Skeletal muscle satellite cell (primary cell): ENCODE measurements at regions not wholly inside any gene's neighbourhood (a gene's known extent, or its start where the extent isn't known, plus 50 kb on each side); places are given as distances from the start of the nearest gene placed in this dataset. TPM values are rescaled to one million over a fixed set of nuclear protein-coding genes. Genes with fewer than 3 reads are reported as not detected.
"Not testable (repeated sequence)": the region's sequence is repeated elsewhere in the genome, so short reads cannot be mapped to it uniquely, and the experiment has no call there.

Experiments
- H3K27me3 ChIP-seq: 2 replicates; pipeline ENCODE4 v1.7.0; 2013; ENCODE audit warnings: low read length; ENCODE audit not compliant: control insufficient read depth, insufficient read depth
- H3K36me3 ChIP-seq: 2 replicates; pipeline ENCODE4 v1.7.0; 2013; ENCODE audit warnings: mild to moderate bottlenecking, control low read depth, low read length; ENCODE audit not compliant: insufficient read depth
- H3K4me1 ChIP-seq: 2 replicates; pipeline ENCODE4 v1.7.0; 2013; ENCODE audit warnings: low read length; ENCODE audit not compliant: control insufficient read depth, insufficient read depth
- H3K4me2 ChIP-seq: 2 replicates; pipeline ENCODE4 v1.7.0; 2013; ENCODE audit warnings: mild to moderate bottlenecking, low read length
- H3K4me3 ChIP-seq: 2 replicates; pipeline ENCODE4 v1.7.0; 2013; ENCODE audit warnings: low read length
- H3K9ac ChIP-seq: 2 replicates; pipeline ENCODE4 v1.7.0; 2013; ENCODE audit warnings: mild to moderate bottlenecking, low read depth, low read length, moderate library complexity
- H3K9me3 ChIP-seq: replicated peaks from 2 replicates; pipeline ENCODE4 v1.7.0; 2013; ENCODE audit warnings: mild to moderate bottlenecking, control low read depth, low read length
- small RNA-seq: library from RNA; depleted of rRNA; stranded (forward); fragments of <200 nt; gene quantifications from one replicate; pipeline ENCODE3, GENCODE V24; 2012

- not testable (repeated sequence) for H3K9ac ChIP-seq, H3K9me3 ChIP-seq, H3K4me1 ChIP-seq, H3K4me2 ChIP-seq, H3K27me3 ChIP-seq, H3K36me3 ChIP-seq, H3K4me3 ChIP-seq
Observed at GRCh38 chr5:174648618-174649017, 75.8 kb upstream of the MSX2 start.

- H3K4me2 ChIP-seq, result no peak overlapping the region
- no peak overlapping the region for H3K4me3 ChIP-seq
- no peaks in the 10 kb centered on the region for H3K36me3 ChIP-seq
- H3K4me1 ChIP-seq, result no peaks in the 10 kb centered on the region
- H3K27me3 ChIP-seq, result no peaks in the 10 kb centered on the region
- no peak overlapping the region for H3K9ac ChIP-seq
- peaks cover 3% of the 10 kb centered on the region for H3K9me3 ChIP-seq
Observed at GRCh38 chr5:174649391-174649790, 75.0 kb upstream of the MSX2 start.

DNA sequence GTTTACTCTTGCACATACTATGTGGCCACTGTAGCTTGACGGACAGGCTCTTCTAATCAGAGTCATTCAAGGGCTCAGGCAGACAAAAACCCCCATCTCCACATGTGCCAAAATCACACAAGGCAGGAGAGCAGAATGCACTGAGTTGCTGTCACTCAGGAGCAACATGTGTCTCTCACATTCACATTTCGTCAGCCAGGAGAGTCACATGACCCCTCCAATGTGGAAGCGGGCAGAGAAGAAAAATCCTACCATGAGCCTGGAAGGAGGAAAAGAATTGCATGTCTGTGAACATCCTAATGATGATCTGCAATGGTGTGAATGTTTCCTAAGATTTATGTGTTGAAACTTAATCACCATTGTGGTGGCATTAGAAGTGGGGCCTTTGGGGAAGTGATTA, 69.9 kb upstream of the MSX2 start:
- Histone ChIP-seq H3K4me3 (no peak overlapping the region), H3K4me1 (no peaks in the 10 kb centered on the region), H3K9me3 (peaks cover 3% of the 10 kb centered on the region), H3K9ac (no peak overlapping the region), H3K27me3 (no peaks in the 10 kb centered on the region), H3K36me3 (no peaks in the 10 kb centered on the region), H3K4me2 (no peak overlapping the region)

GRCh38 chr5:174655351-174655750, 69.0 kb upstream of the MSX2 start:
- Histone ChIP-seq H3K9ac (no peak overlapping the region), H3K9me3 (peaks cover 3% of the 10 kb centered on the region), H3K4me3 (no peak overlapping the region), H3K27me3 (no peaks in the 10 kb centered on the region), H3K4me1 (no peaks in the 10 kb centered on the region), H3K4me2 (no peak overlapping the region), H3K36me3 (no peaks in the 10 kb centered on the region)

DNA sequence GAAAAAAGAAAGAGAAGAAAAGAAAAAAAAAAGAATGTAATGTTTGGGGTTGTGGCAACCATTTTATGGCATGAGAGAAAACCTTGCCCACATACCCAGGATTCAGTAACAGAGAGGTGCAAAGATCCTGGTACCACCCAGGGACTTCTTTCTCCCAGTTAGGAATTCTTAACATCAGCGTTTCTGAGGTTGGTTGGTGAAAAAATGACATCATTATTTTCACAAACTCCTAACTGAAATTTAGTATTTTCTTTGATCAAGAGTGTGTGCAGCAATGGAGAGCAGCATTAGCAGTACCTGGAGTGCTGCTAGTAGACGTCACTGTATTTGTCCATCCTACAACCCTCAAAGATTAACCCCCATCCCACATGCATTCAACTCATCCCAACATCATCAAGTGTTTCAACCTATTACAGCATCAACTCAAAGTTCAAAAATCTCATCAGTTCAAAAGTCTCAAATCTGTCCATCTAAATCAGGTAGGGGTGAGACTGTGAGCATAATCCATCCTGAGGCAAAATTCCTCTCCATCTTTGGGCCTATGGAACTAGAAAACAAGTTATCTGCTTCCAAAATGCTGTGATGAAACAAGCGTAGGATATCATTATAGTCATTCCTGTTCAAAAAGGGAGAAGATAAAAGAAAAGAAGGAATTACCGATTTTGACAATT, 60.1 kb upstream of the MSX2 start:
- no peaks in the 10 kb centered on the region for H3K9me3 ChIP-seq
- H3K4me3 ChIP-seq, result no peak overlapping the region
- no peak overlapping the region for H3K9ac ChIP-seq
- no peaks in the 10 kb centered on the region for H3K27me3 ChIP-seq
- no peaks in the 10 kb centered on the region for H3K4me1 ChIP-seq
- H3K4me2 ChIP-seq, result no peak overlapping the region
- no peaks in the 10 kb centered on the region for H3K36me3 ChIP-seq

DNA sequence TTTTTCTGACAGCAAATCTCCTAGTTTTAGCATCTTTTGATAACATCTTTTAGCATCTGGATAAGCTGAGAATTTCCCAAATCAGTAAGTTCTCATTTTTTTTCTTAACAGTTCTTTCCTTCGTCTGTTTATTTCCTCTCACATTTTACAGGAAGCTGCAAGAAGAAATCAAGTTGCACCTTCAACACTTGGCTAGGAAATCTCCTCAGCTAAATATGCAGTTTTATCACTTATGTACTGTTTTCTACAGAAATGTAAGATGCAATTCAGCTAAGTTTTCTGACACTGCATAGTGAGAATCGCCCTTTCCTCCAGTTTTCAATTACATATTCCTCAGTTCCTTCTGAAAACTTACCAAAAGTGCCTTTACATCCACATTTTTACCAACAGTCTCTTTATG, 59.0 kb upstream of the MSX2 start:
- H3K4me2 ChIP-seq, result no peak overlapping the region
- no peaks in the 10 kb centered on the region for H3K9me3 ChIP-seq
- no peaks in the 10 kb centered on the region for H3K36me3 ChIP-seq
- no peaks in the 10 kb centered on the region for H3K27me3 ChIP-seq
- no peak overlapping the region for H3K4me3 ChIP-seq
- H3K9ac ChIP-seq, result no peak overlapping the region
- no peaks in the 10 kb centered on the region for H3K4me1 ChIP-seq

- H3K27me3 ChIP-seq, result no peaks in the 10 kb centered on the region
- H3K4me3 ChIP-seq, result no peak overlapping the region
Observed at GRCh38 chr5:174667526-174667925, 56.9 kb upstream of the MSX2 start.

DNA sequence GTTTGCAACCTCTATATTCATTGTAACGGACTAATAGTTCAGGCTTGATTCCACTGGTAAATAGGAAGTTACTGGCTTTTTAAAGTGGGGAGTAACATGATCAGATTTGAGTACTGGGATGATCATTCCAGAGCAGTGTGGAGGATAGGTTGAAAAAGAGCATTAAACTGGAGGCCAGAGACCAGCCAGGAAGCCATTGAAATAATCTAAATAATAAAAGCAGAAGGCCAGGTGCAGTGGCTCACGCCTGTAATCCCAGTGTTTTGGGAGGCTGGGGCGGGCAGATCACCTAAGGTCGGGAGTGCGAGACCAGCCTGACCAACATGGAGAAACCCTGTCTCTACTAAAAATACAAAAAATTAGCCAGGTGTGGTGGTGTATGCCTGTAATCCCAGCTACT, 56.0 kb upstream of the MSX2 start:
- H3K9me3 ChIP-seq, result no peaks in the 10 kb centered on the region
- no peak overlapping the region for H3K4me2 ChIP-seq
- H3K4me1 ChIP-seq, result no peaks in the 10 kb centered on the region
- no peaks in the 10 kb centered on the region for H3K27me3 ChIP-seq
- no peaks in the 10 kb centered on the region for H3K36me3 ChIP-seq
- no peak overlapping the region for H3K4me3 ChIP-seq
- no peak overlapping the region for H3K9ac ChIP-seq

More at GRCh38 chr5:174667526-174667925, 56.9 kb upstream of the MSX2 start:
- no peak overlapping the region for H3K4me2 ChIP-seq
- no peak overlapping the region for H3K9ac ChIP-seq
- no peaks in the 10 kb centered on the region for H3K4me1 ChIP-seq
- no peaks in the 10 kb centered on the region for H3K9me3 ChIP-seq
- no peaks in the 10 kb centered on the region for H3K36me3 ChIP-seq

Small RNA genes in the stretch of these regions (small RNA-seq; reads per million reads assigned to genes)
- not detected for gene HIGD1AP3
- gene SUMO2P6, result not detected
